WTC11 (cell line): ENCODE measurements at regions not wholly inside any gene's neighbourhood (a gene's known extent, or its start where the extent isn't known, plus 50 kb on each side); places are given as distances from the start of the nearest gene placed in this dataset.

ENCODE experiments used
- ATAC-seq: fragments of 200-7000 bp; cut with Tn5 transposase; 2 replicates; pipeline ENCODE4 v1.10.0; 2021; ENCODE audit warnings: mild to moderate bottlenecking, moderate library complexity
- CTCF ChIA-PET: fragments of 300-600 bp; sonication (Branson Sonifier 250); formaldehyde crosslinking; loops from one replicate; lab custom pipeline; 2021; ENCODE audit warnings: antibody characterized with exemption; lab: Charles Lee
- POLR2A ChIA-PET: fragments of 350-600 bp; sonication (Branson Sonifier 250); formaldehyde crosslinking; loops from one replicate; lab custom pipeline; 2021; ENCODE audit warnings: antibody characterized with exemption; lab: Charles Lee
- DNase-seq: peaks from one replicate; pipeline ENCODE4 v3.0.0; 2021; ENCODE audit warnings: low spot score
- H3K27ac Mint-ChIP-seq: 2 replicates; pipeline ENCODE4 v1.8.0; 2021; ENCODE audit warnings: mixed read lengths
- H3K27me3 Mint-ChIP-seq: 2 replicates; pipeline ENCODE4 v1.8.0; 2021; ENCODE audit warnings: low read depth, mild to moderate bottlenecking, moderate library complexity, mixed read lengths
- H3K36me3 Mint-ChIP-seq: 2 replicates; pipeline ENCODE4 v1.8.0; 2021; ENCODE audit warnings: mixed read lengths
- H3K4me1 Mint-ChIP-seq: 2 replicates; pipeline ENCODE4 v1.8.0; 2022; ENCODE audit warnings: mixed read lengths
- H3K4me3 Mint-ChIP-seq: 2 replicates; pipeline ENCODE4 v1.8.0; 2021; ENCODE audit warnings: mild to moderate bottlenecking, moderate library complexity, mixed read lengths
- H3K9me3 Mint-ChIP-seq: 2 replicates; pipeline ENCODE4 v1.8.0; 2021; ENCODE audit warnings: mixed read lengths
- CREM ChIP-seq: sonication (generic); formaldehyde crosslinking; IDR thresholded peaks from 2 replicates; pipeline ENCODE4 v1.8.1; 2022; ENCODE audit warnings: mild to moderate bottlenecking, missing genetic modification reagents, moderate library complexity
- EMX1 ChIP-seq: fragments of 250-450 bp; sonication (Bioruptor Pico); IDR thresholded peaks from 2 replicates; pipeline ENCODE4 v1.8.0; 2021; ENCODE audit warnings: mild to moderate bottlenecking
- ESRRA ChIP-seq: sonication (generic); formaldehyde crosslinking; IDR thresholded peaks from 2 replicates; pipeline ENCODE4 v1.8.1; 2022; ENCODE audit warnings: mild to moderate bottlenecking, missing genetic modification reagents, borderline replicate concordance
- GTF2I ChIP-seq: fragments of 250-450 bp; sonication (Bioruptor Pico); conservative IDR thresholded peaks from 2 replicates; pipeline ENCODE4 v1.4.0; 2021; ENCODE audit warnings: mild to moderate bottlenecking
- KAT7 ChIP-seq: sonication (generic); formaldehyde crosslinking; IDR thresholded peaks from 2 replicates; pipeline ENCODE4 v1.8.1; 2023; ENCODE audit warnings: missing genetic modification reagents, mild to moderate bottlenecking, borderline replicate concordance
- NFATC4 ChIP-seq: fragments of 250-450 bp; sonication (Bioruptor Pico); IDR thresholded peaks from 2 replicates; pipeline ENCODE4 v1.9.0; 2021; ENCODE audit warnings: mild to moderate bottlenecking
- NFYB ChIP-seq: sonication (generic); formaldehyde crosslinking; conservative IDR thresholded peaks from 2 replicates; pipeline ENCODE4 v1.8.0; 2022; ENCODE audit warnings: low read depth, missing genetic modification reagents
- PRRX2 ChIP-seq: fragments of 250-450 bp; sonication (Bioruptor Pico); IDR thresholded peaks from 2 replicates; pipeline ENCODE4 v1.8.0; 2021; ENCODE audit warnings: mild to moderate bottlenecking
- SP1 ChIP-seq: sonication (generic); formaldehyde crosslinking; conservative IDR thresholded peaks from 2 replicates; pipeline ENCODE4 v1.8.1; 2022; ENCODE audit warnings: missing genetic modification reagents
- TCF7 ChIP-seq: sonication (generic); formaldehyde crosslinking; IDR thresholded peaks from 2 replicates; pipeline ENCODE4 v1.8.0; 2022; ENCODE audit warnings: mild to moderate bottlenecking, low read depth, missing genetic modification reagents, moderate library complexity
- TP53 ChIP-seq: sonication (generic); formaldehyde crosslinking; IDR thresholded peaks from 2 replicates; pipeline ENCODE4 v1.8.1; 2023; ENCODE audit warnings: mild to moderate bottlenecking, missing genetic modification reagents
- ZNF232 ChIP-seq: sonication (generic); formaldehyde crosslinking; IDR thresholded peaks from 2 replicates; pipeline ENCODE4 v1.8.0; 2022; ENCODE audit warnings: mild to moderate bottlenecking, missing genetic modification reagents
- ZNF263 ChIP-seq: sonication (generic); formaldehyde crosslinking; IDR thresholded peaks from 2 replicates; pipeline ENCODE4 v1.8.1; 2022; ENCODE audit warnings: low read depth, mild to moderate bottlenecking, moderate library complexity, missing genetic modification reagents
- TF ChIP-seq, protein P1 (sequence below): fragments of 250-450 bp; sonication (Bioruptor Pico); IDR thresholded peaks from 2 replicates; pipeline ENCODE4 v1.8.0; 2021; ENCODE audit warnings: mild to moderate bottlenecking
- TF ChIP-seq, protein P2 (sequence below): sonication (generic); formaldehyde crosslinking; IDR thresholded peaks from 2 replicates; pipeline ENCODE4 v1.8.1; 2023; ENCODE audit warnings: mild to moderate bottlenecking, missing genetic modification reagents, moderate library complexity
- TF ChIP-seq, protein P3 (sequence below): sonication (generic); formaldehyde crosslinking; IDR thresholded peaks from 2 replicates; pipeline ENCODE4 v1.8.0; 2022; ENCODE audit warnings: mild to moderate bottlenecking, missing genetic modification reagents
- TF ChIP-seq, protein P4 (sequence below): sonication (generic); formaldehyde crosslinking; IDR thresholded peaks from 2 replicates; pipeline ENCODE4 v1.8.0; 2022; ENCODE audit warnings: mild to moderate bottlenecking, missing genetic modification reagents
- TF ChIP-seq, protein P5 (sequence below): sonication (generic); formaldehyde crosslinking; IDR thresholded peaks from 2 replicates; pipeline ENCODE4 v1.8.1; 2022; ENCODE audit warnings: mild to moderate bottlenecking, moderate library complexity, missing genetic modification reagents
- TF ChIP-seq, protein P6 (sequence below): sonication (generic); formaldehyde crosslinking; IDR thresholded peaks from 2 replicates; pipeline ENCODE4 v1.8.1; 2022; ENCODE audit warnings: missing genetic modification reagents, borderline replicate concordance

DNA sequence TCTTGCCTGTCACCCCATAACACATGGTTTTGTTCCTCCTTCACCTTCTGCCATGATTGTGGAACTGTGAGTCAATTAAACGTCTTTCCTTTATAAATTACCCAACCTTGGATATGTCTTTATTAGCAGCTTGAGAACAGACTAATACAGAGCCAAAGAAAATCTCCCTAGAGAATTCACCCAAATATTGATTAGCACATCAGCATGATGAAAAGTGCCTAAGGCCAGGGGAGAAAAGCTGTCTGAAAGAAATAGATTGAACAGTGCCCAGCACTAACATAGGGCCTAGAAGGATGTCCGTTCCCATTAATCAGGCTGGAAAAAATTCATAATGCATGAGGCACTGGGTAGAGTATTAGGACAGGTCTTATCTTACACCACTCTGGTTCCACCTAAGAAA is 111.9 kb upstream of the CALN1 start:
- CTCF ChIA-PET: interaction anchor here (1.0 kb wide), 1 partner anchor 30 kb away, joined by 3 read pairs; no protein-coding TSS in a partner anchor
- DNase-seq: no peak
- no peak for TF ChIP-seq TP53 (CRISPR knock-in tag)
- TF ChIP-seq, all 79 proteins: peak for 0
- no peaks in the 10 kb centered on the region for H3K9me3 Mint-ChIP-seq
- H3K36me3 Mint-ChIP-seq: no peaks in the 10 kb centered on the region
- POLR2A ChIA-PET: no interaction called here
- no peak overlapping the region for H3K27ac Mint-ChIP-seq
- H3K4me3 Mint-ChIP-seq: no peak overlapping the region
- peaks cover 16% of the 10 kb centered on the region for H3K4me1 Mint-ChIP-seq
- no peaks in the 10 kb centered on the region for H3K27me3 Mint-ChIP-seq
- no peak for ATAC-seq

DNA sequence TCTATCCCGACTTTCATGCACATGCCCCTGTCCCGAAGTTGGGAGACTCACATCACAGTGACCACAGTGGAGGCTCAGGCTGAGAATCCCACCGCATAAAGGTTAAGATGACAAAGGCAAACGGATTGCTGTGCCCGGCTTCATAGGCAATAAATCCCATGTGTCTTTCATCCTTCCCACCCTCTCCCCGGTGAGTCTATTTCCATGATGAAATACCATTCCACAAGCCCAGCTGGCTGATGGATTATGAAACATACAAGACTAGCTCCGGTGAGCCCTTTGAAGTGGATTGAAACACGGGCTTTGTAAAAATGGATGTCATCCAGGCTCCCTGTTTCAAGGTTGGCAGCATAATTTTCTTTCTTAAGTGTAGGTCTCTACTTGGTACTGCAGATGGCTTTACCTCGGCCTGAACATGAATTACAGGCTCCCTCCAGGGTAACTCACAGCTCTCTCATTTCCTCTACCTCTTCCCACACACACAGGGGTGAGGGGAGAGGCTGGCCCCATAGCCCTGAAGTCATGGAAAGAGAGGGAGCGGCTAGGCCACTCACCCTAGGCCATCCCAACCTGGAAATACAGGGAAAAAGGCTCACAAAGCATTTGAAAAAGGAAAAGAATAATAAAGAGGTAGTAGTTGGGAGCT is 92.0 kb upstream of the CALN1 start:
- Mint-ChIP-seq H3K27me3 (no peaks in the 10 kb centered on the region; the same call in 1 of the 2 replicates), H3K4me3 (no peak overlapping the region), H3K27ac (no peak overlapping the region), H3K36me3 (no peaks in the 10 kb centered on the region), H3K9me3 (no peaks in the 10 kb centered on the region), H3K4me1 (peaks cover 11% of the 10 kb centered on the region)
- DNase-seq: no peak
- ChIA-PET POLR2A (no interaction called here), CTCF (interaction anchor here (1.7 kb wide), 1 partner anchor 10 kb away, joined by 5 read pairs; no protein-coding TSS in a partner anchor)
- TF ChIP-seq ZNF232 (CRISPR knock-in tag) (no peak), ZNF263 (CRISPR knock-in tag) (no peak), PRRX2 (no peak), TCF7 (CRISPR knock-in tag) (no peak), EMX1 (CRISPR knock-in tag) (no peak), NFATC4 (CRISPR knock-in tag) (no peak), NFYB (CRISPR knock-in tag) (no peak), GTF2I (no peak)
- TF ChIP-seq, protein P1, sequence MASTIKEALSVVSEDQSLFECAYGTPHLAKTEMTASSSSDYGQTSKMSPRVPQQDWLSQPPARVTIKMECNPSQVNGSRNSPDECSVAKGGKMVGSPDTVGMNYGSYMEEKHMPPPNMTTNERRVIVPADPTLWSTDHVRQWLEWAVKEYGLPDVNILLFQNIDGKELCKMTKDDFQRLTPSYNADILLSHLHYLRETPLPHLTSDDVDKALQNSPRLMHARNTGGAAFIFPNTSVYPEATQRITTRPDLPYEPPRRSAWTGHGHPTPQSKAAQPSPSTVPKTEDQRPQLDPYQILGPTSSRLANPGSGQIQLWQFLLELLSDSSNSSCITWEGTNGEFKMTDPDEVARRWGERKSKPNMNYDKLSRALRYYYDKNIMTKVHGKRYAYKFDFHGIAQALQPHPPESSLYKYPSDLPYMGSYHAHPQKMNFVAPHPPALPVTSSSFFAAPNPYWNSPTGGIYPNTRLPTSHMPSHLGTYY (CRISPR knock-in tag): no peak
- TF ChIP-seq, protein P2, sequence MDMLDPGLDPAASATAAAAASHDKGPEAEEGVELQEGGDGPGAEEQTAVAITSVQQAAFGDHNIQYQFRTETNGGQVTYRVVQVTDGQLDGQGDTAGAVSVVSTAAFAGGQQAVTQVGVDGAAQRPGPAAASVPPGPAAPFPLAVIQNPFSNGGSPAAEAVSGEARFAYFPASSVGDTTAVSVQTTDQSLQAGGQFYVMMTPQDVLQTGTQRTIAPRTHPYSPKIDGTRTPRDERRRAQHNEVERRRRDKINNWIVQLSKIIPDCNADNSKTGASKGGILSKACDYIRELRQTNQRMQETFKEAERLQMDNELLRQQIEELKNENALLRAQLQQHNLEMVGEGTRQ: no peak
- ATAC-seq: no peak

DNA sequence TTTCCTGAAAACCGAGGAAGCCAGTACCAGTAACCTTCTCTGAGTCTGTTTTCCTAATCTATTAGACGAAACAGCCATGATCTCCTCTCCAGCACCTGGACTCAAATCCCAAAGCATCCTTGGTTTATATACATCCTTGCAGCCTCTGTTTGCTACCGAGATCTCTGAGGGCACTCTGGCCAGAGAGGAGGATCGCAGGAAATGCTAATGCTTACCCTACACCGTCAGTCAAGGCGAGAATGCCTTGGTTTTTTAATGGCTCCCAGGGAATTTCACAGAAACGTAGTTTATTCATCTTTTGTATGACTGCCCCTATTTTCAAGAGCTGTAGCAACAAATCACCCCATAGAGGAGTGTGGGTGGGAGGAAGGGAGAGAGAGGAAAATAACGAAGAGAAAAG is 91.5 kb upstream of the CALN1 start:
- Mint-ChIP-seq H3K9me3 (no peaks in the 10 kb centered on the region), H3K4me1 (peaks cover 11% of the 10 kb centered on the region)
- TF ChIP-seq, protein P3, sequence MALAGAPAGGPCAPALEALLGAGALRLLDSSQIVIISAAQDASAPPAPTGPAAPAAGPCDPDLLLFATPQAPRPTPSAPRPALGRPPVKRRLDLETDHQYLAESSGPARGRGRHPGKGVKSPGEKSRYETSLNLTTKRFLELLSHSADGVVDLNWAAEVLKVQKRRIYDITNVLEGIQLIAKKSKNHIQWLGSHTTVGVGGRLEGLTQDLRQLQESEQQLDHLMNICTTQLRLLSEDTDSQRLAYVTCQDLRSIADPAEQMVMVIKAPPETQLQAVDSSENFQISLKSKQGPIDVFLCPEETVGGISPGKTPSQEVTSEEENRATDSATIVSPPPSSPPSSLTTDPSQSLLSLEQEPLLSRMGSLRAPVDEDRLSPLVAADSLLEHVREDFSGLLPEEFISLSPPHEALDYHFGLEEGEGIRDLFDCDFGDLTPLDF: no peak
- TF ChIP-seq, protein P4, sequence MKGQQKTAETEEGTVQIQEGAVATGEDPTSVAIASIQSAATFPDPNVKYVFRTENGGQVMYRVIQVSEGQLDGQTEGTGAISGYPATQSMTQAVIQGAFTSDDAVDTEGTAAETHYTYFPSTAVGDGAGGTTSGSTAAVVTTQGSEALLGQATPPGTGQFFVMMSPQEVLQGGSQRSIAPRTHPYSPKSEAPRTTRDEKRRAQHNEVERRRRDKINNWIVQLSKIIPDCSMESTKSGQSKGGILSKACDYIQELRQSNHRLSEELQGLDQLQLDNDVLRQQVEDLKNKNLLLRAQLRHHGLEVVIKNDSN (CRISPR knock-in tag): no peak
- TF ChIP-seq, protein P5, sequence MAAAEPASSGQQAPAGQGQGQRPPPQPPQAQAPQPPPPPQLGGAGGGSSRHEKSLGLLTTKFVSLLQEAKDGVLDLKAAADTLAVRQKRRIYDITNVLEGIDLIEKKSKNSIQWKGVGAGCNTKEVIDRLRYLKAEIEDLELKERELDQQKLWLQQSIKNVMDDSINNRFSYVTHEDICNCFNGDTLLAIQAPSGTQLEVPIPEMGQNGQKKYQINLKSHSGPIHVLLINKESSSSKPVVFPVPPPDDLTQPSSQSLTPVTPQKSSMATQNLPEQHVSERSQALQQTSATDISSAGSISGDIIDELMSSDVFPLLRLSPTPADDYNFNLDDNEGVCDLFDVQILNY: no peak
- TF ChIP-seq SP1 (CRISPR knock-in tag) (no peak), CREM (CRISPR knock-in tag) (no peak), ESRRA (CRISPR knock-in tag) (no peak), KAT7 (CRISPR knock-in tag) (no peak), EMX1 (CRISPR knock-in tag) (no peak)
- TF ChIP-seq, protein P6, sequence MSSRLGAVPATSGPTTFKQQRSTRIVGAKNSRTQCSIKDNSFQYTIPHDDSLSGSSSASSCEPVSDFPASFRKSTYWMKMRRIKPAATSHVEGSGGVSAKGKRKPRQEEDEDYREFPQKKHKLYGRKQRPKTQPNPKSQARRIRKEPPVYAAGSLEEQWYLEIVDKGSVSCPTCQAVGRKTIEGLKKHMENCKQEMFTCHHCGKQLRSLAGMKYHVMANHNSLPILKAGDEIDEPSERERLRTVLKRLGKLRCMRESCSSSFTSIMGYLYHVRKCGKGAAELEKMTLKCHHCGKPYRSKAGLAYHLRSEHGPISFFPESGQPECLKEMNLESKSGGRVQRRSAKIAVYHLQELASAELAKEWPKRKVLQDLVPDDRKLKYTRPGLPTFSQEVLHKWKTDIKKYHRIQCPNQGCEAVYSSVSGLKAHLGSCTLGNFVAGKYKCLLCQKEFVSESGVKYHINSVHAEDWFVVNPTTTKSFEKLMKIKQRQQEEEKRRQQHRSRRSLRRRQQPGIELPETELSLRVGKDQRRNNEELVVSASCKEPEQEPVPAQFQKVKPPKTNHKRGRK: no peak
- TF ChIP-seq, all 79 proteins: peak for 0
- Mint-ChIP-seq H3K27ac (peak overlapping the region; percentile 48; the same call in 1 of the 2 replicates), H3K36me3 (no peaks in the 10 kb centered on the region), H3K27me3 (no peaks in the 10 kb centered on the region; the same call in 1 of the 2 replicates), H3K4me3 (no peak overlapping the region)
- DNase-seq (no peak), ATAC-seq (peak; percentile 38; the same call in 1 of the 2 replicates)
- ChIA-PET POLR2A (no interaction called here), CTCF (interaction anchor here (1.7 kb wide), 1 partner anchor 9 kb away, joined by 5 read pairs; no protein-coding TSS in a partner anchor)
